ENCODE measurements at regions not wholly inside any gene's neighbourhood (a gene's known extent, or its start where the extent isn't known, plus 50 kb on each side); places are given as distances from the start of the nearest gene placed in this dataset.
"Not testable (repeated sequence)": the region's sequence is repeated elsewhere in the genome, so short reads cannot be mapped to it uniquely, and the experiment has no call there.

DNA sequence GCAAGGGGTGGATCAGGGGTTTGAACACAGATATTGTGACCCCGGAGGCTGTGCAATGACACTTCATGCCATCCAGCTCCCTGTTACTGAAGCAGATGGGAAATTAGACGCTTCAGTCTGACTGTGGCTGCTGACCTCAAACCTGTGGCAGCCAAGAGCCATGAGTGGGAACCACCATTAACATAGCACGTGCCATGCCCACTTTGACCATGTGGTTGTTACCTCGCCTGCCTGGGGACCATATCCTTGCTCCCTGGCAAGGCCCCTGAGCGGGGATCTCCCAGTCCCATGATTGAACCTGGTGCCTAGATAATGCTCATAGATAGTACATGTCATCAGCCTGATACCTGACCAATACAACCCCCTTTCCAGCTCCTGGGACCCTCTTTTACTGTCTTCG, 68.9 kb downstream of the CYP26B1 start:
- no peak overlapping the region for H3K4me3 ChIP-seq (ENCODE audit: low read depth in 2 of 2, low read length in 2 of 2)
- ATAC-seq = no peak
- intact Hi-C loops (cut with micrococcal nuclease; ENCODE audit: unreplicated experiment) = no loop called here
- no peak overlapping the region for H3K27ac ChIP-seq (ENCODE audit: low read length)
- H3K36me3 ChIP-seq (ENCODE audit: control insufficient read depth, insufficient read depth, low read length) = no peaks in the 10 kb centered on the region
- H3K27me3 ChIP-seq (ENCODE audit: control insufficient read depth, insufficient read depth, low read length) = no peaks in the 10 kb centered on the region
- BruUV-seq (replicated peaks) = no TSS peak
- no peak for TF ChIP-seq SIN3A (IDR thresholded peaks at IDR 0.05; ENCODE audit: borderline replicate concordance, insufficient read depth, low read depth, low read length)
- TF ChIP-seq, protein P1, sequence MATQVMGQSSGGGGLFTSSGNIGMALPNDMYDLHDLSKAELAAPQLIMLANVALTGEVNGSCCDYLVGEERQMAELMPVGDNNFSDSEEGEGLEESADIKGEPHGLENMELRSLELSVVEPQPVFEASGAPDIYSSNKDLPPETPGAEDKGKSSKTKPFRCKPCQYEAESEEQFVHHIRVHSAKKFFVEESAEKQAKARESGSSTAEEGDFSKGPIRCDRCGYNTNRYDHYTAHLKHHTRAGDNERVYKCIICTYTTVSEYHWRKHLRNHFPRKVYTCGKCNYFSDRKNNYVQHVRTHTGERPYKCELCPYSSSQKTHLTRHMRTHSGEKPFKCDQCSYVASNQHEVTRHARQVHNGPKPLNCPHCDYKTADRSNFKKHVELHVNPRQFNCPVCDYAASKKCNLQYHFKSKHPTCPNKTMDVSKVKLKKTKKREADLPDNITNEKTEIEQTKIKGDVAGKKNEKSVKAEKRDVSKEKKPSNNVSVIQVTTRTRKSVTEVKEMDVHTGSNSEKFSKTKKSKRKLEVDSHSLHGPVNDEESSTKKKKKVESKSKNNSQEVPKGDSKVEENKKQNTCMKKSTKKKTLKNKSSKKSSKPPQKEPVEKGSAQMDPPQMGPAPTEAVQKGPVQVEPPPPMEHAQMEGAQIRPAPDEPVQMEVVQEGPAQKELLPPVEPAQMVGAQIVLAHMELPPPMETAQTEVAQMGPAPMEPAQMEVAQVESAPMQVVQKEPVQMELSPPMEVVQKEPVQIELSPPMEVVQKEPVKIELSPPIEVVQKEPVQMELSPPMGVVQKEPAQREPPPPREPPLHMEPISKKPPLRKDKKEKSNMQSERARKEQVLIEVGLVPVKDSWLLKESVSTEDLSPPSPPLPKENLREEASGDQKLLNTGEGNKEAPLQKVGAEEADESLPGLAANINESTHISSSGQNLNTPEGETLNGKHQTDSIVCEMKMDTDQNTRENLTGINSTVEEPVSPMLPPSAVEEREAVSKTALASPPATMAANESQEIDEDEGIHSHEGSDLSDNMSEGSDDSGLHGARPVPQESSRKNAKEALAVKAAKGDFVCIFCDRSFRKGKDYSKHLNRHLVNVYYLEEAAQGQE (IDR thresholded peaks at IDR 0.05; ENCODE audit: insufficient read depth in 1 of 2, low read depth in 2 of 2, low read length in 1 of 2) = no peak
- no peak for TF ChIP-seq TCF7L2 (IDR thresholded peaks at IDR 0.05; ENCODE audit: low read depth, low read length)
- TF ChIP-seq, protein P2, sequence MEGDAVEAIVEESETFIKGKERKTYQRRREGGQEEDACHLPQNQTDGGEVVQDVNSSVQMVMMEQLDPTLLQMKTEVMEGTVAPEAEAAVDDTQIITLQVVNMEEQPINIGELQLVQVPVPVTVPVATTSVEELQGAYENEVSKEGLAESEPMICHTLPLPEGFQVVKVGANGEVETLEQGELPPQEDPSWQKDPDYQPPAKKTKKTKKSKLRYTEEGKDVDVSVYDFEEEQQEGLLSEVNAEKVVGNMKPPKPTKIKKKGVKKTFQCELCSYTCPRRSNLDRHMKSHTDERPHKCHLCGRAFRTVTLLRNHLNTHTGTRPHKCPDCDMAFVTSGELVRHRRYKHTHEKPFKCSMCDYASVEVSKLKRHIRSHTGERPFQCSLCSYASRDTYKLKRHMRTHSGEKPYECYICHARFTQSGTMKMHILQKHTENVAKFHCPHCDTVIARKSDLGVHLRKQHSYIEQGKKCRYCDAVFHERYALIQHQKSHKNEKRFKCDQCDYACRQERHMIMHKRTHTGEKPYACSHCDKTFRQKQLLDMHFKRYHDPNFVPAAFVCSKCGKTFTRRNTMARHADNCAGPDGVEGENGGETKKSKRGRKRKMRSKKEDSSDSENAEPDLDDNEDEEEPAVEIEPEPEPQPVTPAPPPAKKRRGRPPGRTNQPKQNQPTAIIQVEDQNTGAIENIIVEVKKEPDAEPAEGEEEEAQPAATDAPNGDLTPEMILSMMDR (IDR thresholded peaks at IDR 0.05) = no peak
- TF ChIP-seq POLR2AphosphoS5 (IDR thresholded peaks at IDR 0.05; ENCODE audit: low read depth, low read length) = no peak
- DNase-seq (ENCODE audit: low read depth, low spot score) = no peak
- ChIA-PET CTCF (no interaction called here), POLR2A (no interaction called here)
- no peaks in the 10 kb centered on the region for H3K4me1 ChIP-seq (ENCODE audit: control insufficient read depth, insufficient read depth, low read length)
- in situ Hi-C loops (cut with HindIII; ENCODE audit: low pct_unique_long_range_greater_than_20kb, low sequenced_read_pairs) = no loop called here
- H3K9me3 ChIP-seq (ENCODE audit: control insufficient read depth, insufficient read depth, low read depth, low read length) = no peaks in the 10 kb centered on the region

- Histone ChIP-seq H3K27ac (ENCODE audit: low read length) (no peak overlapping the region), H3K9me3 (ENCODE audit: control insufficient read depth, insufficient read depth, low read depth, low read length) (0 out of 2 replicates have a peak, but pooled peaks cover 5% of the 10 kb centered on the region), H3K4me3 (ENCODE audit: low read depth in 2 of 2, low read length in 2 of 2) (no peak overlapping the region), H3K4me1 (ENCODE audit: control insufficient read depth, insufficient read depth, low read length) (no peaks in the 10 kb centered on the region), H3K36me3 (ENCODE audit: control insufficient read depth, insufficient read depth, low read length) (no peaks in the 10 kb centered on the region), H3K27me3 (ENCODE audit: control insufficient read depth, insufficient read depth, low read length) (no peaks in the 10 kb centered on the region)
- ChIA-PET POLR2A (no interaction called here), CTCF (no interaction called here)
- DNase-seq (ENCODE audit: low read depth, low spot score) (no peak), ATAC-seq (no peak)
- TF ChIP-seq TCF7L2 (IDR thresholded peaks at IDR 0.05; ENCODE audit: low read depth, low read length) (no peak), POLR2AphosphoS5 (IDR thresholded peaks at IDR 0.05; ENCODE audit: low read depth, low read length) (no peak), SIN3A (IDR thresholded peaks at IDR 0.05; ENCODE audit: borderline replicate concordance, insufficient read depth, low read depth, low read length) (no peak)
- TF ChIP-seq, protein P1 (IDR thresholded peaks at IDR 0.05; ENCODE audit: insufficient read depth in 1 of 2, low read depth in 2 of 2, low read length in 1 of 2) = no peak
- TF ChIP-seq, protein P2 (IDR thresholded peaks at IDR 0.05) = no peak
- BruUV-seq (replicated peaks) = no TSS peak
- in situ Hi-C loops (cut with HindIII; ENCODE audit: low pct_unique_long_range_greater_than_20kb, low sequenced_read_pairs) (no loop called here), intact Hi-C loops (cut with micrococcal nuclease; ENCODE audit: unreplicated experiment) (no loop called here)
Measured at GRCh38 chr2:72077702-72078169, 69.9 kb downstream of the CYP26B1 start.

DNA sequence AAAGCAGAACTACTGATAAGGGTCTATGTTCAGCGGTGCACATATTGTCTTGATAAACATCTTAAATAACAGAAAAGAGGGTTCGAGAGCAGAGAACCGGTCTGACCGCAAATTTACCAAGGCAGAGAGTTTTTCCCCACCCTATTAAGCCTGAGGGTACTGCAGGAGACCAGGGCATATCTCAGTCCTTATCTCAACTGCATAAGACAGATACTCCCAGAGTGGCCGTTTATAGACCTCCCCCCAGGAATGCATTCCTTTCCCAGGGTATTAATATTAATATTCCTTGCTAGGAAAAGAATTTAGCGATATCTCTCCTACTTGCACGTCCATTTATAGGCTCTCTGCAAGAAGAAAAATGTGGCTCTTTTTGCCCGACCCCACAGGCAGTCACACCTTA, 74.3 kb downstream of the CYP26B1 start:
- BruUV-seq (replicated peaks); POLR2A ChIA-PET; H3K9me3 ChIP-seq (ENCODE audit: control insufficient read depth, insufficient read depth, low read depth, low read length); ATAC-seq; H3K4me1 ChIP-seq (ENCODE audit: control insufficient read depth, insufficient read depth, low read length); in situ Hi-C loops (cut with HindIII; ENCODE audit: low pct_unique_long_range_greater_than_20kb, low sequenced_read_pairs); intact Hi-C loops (cut with micrococcal nuclease; ENCODE audit: unreplicated experiment); CTCF ChIA-PET; H3K36me3 ChIP-seq (ENCODE audit: control insufficient read depth, insufficient read depth, low read length); DNase-seq (ENCODE audit: low read depth, low spot score); H3K27ac ChIP-seq (ENCODE audit: low read length); H3K4me3 ChIP-seq (ENCODE audit: low read depth in 2 of 2, low read length in 2 of 2); H3K27me3 ChIP-seq (ENCODE audit: control insufficient read depth, insufficient read depth, low read length): not testable (repeated sequence)

DNA sequence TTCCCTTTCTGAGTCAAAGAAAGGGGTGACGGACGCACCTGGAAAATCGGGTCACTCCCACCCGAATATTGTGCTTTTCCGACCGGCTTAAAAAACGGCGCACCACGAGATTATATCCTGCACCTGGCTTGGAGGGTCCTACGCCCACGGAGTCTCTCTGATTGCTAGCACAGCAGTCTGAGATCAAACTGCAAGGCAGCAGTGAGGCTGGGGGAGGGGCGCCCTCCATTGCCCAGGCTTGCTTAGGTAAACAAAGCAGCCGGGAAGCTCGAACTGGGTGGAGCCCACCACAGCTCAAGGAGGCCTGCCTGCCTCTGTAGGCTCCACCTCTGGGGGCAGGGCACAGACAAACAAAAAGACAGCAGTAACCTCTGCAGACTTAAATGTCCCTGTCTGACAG, 83.5 kb downstream of the CYP26B1 start:
- intact Hi-C loops (cut with micrococcal nuclease; ENCODE audit: unreplicated experiment); H3K9me3 ChIP-seq (ENCODE audit: control insufficient read depth, insufficient read depth, low read depth, low read length); H3K4me1 ChIP-seq (ENCODE audit: control insufficient read depth, insufficient read depth, low read length); in situ Hi-C loops (cut with HindIII; ENCODE audit: low pct_unique_long_range_greater_than_20kb, low sequenced_read_pairs); CTCF ChIA-PET; ATAC-seq; POLR2A ChIA-PET; H3K27me3 ChIP-seq (ENCODE audit: control insufficient read depth, insufficient read depth, low read length); H3K4me3 ChIP-seq (ENCODE audit: low read depth in 2 of 2, low read length in 2 of 2); H3K27ac ChIP-seq (ENCODE audit: low read length); H3K36me3 ChIP-seq (ENCODE audit: control insufficient read depth, insufficient read depth, low read length); BruUV-seq (replicated peaks); DNase-seq (ENCODE audit: low read depth, low spot score): not testable (repeated sequence)
